ENCODE measurements at regions not wholly inside any gene's neighbourhood (a gene's known extent, or its start where the extent isn't known, plus 50 kb on each side); places are given as distances from the start of the nearest gene placed in this dataset.

- no peak for DNase-seq
Measured at GRCh38 chr7:85630904-85631600, 444.2 kb upstream of the SEMA3D start.

DNA sequence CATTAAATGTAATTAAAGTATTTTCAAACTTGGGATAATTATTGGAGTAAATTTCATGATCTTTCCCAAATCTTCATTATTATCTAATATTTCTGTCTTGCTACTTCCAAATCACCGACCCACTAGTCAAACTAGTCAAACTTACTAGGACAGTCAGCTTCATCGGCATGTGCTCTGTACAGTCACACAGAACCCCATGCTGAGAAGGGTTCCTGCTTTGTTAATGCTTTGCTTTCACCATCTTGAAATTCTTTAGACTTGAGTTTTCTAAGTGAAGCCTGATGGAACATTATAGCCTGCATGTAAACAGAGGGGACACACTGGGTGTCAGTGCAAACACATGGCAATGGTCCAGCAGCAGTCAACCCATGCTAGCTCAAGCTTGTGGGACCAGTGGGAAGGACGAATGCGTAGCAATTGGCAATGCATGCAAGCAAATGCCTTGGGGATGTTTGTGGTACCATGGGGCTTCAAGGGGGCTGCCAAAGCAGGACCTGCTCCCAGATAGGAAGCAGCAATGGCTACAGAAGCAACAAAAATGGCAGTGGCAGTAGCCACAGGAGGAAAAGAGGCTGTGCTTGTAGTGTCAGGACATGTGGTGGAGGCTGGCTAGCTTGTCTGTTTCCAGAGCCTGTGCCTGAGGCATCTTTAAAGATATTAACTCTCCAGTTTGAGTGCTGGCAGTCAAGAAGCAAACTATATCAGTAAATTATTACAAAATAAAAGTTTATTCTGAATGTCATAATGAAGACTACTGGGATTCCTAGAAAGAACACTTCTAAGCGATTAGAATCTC is 441.1 kb upstream of the SEMA3D start:
- DNase-seq = no peak

- no peak for DNase-seq
Measured at GRCh38 chr7:85622059-85622458, 435.2 kb upstream of the SEMA3D start.

- no peak for DNase-seq
Measured at GRCh38 chr7:85620936-85621685, 434.3 kb upstream of the SEMA3D start.

DNA sequence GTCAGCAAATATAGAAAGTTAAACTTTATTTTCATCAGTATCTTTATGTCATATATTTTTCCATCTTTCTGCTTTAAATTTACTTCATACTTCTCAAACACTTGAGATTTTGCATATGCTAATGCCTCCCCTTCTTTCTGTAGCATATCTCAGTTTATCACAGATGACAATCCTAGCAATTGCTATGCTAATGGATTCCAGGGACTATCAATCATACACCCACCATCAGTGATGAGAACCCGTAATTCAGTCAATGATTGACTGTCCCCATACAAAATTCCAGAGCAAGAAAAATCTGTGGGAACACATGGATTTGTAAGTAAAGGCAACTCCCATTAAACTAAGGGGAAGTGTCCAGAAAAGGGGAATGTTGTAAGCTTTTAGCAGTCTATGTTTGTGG is 432.4 kb upstream of the SEMA3D start:
- DNase-seq = no peak

DNA sequence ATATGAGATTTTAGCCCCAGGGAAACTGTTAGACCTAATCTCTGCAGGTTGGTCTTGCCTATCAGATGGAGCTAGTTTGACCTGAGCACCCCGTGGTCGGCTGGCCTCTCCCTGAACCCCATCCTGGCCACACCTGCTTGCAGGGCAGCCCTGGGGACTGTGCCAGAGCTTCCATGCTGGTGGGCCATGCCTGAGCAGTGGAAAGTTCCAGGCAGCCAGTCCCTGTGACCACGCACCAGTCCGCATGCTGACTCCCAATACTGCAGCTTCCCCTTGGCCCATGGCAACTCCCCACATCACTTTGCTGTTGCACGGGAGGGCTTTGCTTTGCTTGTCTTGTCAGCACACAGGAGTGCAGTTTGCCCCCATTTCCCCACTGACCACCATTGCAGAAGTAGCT is 427.8 kb upstream of the SEMA3D start:
- DNase-seq = no peak

- no peak for DNase-seq
Measured at GRCh38 chr7:85612514-85612913, 425.7 kb upstream of the SEMA3D start.

DNA sequence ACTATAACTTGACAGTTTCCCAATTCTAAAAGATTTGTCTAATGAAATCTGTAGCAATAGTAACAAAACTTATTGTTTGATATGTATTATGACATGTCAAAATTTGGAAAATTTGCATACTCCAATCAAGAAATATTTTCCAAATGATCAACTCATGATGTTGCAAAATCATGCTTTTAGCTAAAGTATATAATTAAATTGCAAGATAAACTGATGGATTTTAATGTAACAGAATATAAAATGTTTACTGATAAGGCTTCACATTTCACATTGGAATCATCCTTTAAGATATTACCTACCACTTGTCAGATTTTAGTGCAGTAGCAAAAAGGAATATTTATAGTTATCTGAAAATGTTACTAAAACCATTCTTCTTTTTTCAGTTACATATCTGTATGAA is 421.9 kb upstream of the SEMA3D start:
- no peak for DNase-seq

DNA sequence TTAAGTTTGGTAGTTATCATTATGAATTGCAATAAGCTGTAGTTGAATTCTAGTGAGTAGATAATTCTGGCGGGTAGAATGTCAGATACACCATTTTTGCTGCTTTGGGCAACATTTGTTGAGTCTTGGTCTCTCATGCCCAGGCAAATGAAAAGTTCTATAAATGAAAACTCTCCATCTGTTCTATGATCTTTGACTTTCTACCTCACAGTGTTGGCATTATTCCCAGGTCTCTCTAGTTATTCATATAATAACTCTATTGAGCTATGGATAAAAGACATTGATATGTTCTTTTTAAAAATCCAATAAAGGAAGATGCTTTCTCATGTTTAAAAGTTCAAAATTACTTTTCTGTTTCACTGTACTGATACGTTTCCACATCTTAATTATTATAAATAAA is 415.3 kb upstream of the SEMA3D start:
- DNase-seq = no peak

- DNase-seq = no peak
Measured at GRCh38 chr7:85600395-85600794, 413.5 kb upstream of the SEMA3D start.

DNA sequence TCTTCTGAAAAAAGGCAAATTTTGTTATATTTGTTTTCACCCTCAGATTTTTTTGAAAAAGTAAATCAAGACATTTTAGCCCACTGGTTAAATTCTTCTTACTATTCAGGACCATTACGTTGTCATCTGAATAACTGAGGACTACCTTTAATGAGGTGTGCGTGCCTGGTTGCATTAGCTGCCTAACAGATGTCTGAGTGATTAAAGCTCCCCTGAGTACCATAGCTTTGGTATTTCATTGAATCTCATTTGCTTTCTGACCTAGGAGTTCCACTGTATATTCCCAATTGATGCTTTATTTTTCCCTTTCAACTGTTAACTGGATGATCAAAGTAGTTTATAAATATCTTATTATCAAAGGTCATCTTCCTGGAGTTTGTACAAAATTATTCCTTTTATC is 410.0 kb upstream of the SEMA3D start:
- no peak for DNase-seq

GRCh38 chr7:85595750-85596178 is 408.9 kb upstream of the SEMA3D start:
- no peak for DNase-seq

- no peak for DNase-seq
Measured at GRCh38 chr7:85593355-85593754, 406.5 kb upstream of the SEMA3D start.

DNA sequence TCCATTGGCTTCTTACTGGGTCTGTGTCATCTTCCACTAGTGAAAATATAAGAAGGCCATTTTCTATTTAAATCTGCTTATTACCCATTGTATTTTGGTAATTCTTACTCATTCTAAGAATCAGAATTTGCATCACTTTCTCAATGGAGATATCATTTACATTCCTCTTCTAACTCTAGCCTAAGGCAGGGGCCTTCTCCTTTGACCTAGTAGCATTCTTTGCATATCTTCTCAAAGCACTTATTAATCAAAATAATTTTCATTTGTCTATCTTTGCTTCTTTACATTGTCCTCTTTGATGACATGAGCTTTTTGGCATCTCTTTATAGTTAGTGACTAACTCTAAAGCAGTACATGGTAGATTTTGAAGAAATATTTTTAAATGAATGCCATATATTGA is 400.9 kb upstream of the SEMA3D start:
- DNase-seq = no peak

DNA sequence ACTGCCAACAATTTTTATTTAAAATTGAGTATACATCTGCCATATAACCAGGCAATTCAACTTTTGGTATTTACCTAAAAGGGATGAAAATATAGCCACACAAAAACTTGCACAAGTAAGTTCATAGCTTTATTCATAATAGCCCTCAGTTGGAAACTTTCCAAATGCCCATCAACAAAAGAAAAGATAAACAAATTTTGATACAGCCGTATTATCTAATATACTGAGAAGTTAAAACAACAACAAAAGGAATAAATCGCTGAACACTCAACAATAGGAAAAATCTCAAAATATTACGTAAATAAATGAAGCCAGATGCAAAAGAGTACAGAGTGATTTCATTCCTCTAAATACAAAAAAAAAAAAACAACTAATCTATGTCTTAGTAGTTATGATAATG is 399.2 kb upstream of the SEMA3D start:
- no peak for DNase-seq

- DNase-seq = no peak
Measured at GRCh38 chr7:85583131-85583953, 396.5 kb upstream of the SEMA3D start.

GRCh38 chr7:85573844-85574243 is 387.0 kb upstream of the SEMA3D start:
- DNase-seq = no peak

GRCh38 chr7:85573346-85573745 is 386.5 kb upstream of the SEMA3D start:
- no peak for DNase-seq

DNA sequence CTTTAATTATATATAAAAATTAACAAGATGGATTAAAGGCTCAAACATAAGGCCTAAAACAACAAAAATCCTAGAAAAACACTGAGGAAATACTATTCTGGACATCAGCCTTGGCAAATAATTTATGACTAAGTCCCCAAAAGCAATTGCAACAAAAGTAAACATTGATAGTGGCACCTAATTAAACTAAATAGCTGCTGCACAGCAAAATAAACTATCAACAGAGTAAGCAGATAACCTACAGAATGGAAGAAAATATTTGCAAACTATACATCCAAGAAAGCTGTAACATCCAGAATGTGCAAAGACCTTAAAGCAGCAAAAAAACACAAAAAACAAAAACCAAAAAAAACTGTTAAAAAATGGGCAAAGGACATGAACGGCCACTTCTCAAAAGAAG is 384.0 kb upstream of the SEMA3D start:
- DNase-seq = no peak

DNA sequence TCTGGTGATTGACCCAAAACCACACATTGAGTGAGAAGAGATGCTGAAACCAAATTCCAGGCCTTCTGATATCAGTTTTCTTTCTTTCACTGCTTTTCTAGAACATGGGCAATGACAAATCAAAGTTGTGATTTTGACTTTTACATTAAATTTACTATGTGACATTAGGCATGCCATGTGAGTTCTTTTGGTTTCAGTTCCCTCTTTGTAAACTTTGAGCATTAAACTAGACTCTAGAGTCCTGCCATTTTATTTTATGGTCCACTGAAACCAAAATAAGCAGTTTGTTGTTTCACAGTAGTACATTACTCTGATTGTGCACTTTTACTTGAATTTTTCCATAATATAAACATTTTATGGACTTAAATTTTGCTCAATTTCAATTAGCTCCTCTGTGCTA is 381.1 kb upstream of the SEMA3D start:
- no peak for DNase-seq

DNA sequence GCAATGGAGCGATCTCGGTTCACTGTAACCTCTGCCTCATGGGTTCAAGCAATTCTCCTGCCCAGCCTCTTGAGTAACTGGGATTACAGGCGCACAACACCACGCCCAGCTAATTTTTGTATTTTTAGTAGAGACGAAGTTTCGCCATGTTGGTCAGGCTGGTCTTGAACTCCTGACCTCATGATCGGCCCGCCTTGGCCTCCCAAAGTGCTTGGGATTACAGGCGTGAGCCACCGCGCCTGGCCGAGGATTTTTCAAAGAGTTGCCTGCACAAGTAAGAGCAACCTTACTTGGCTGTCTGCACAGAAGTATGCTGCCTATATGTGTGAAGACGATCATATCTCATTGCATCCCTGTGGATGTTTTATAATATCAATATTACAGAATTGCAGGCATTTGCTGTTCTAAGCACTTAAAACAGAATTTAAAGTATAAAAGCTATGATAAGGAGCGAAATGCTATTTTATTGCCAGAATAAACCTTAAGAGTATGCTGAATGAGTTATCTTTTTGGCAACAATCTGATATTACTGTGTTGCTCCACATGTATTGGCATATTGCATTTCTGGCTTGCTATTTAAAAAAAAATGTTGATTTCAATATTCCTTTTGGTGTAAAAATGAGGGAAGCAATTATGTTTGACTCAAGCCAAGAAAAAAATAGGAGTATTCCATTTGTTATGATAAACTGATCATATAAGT is 379.4 kb upstream of the SEMA3D start:
- DNase-seq = no peak

DNA sequence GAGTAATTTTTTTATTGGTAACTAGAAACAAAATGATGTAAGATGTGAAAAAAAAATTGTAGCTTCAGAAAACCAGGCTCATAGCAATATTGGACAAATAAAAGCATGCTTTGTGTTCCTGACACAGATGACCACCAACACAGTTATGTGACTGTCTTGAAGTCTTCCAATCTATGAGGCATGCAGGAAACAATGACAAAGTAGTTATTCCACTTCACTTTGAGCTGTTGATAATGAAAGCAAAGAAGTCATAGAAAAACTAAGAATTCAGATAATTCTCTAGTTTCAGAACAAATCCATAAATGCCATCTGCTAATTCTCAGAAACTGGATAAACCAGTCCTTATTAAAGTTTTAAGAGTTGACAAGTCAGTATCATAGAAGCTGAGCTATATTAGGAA is 378.4 kb upstream of the SEMA3D start:
- no peak for DNase-seq
